HCT116 (cell line): ENCODE measurements at regions not wholly inside any gene's neighbourhood (a gene's known extent, or its start where the extent isn't known, plus 50 kb on each side); places are given as distances from the start of the nearest gene placed in this dataset.

Experiments used
- ATAC-seq: fragments of 200-7000 bp; cut with Tn5 transposase; 2 replicates; pipeline ENCODE4 v1.9.1; 2020; ENCODE audit warnings: mild to moderate bottlenecking, moderate library complexity
- BruUV-seq: library from RNA; stranded (reverse); fragments of 400-500 nt; replicated peaks from 2 replicates; lab custom pipeline; 2021; lab: Mats Ljungman, UMichigan
- CTCF ChIA-PET: fragments of 300-600 bp; sonication (Branson Sonifier 250); formaldehyde crosslinking; loops from one replicate; lab custom pipeline; 2021; ENCODE audit warnings: antibody characterized with exemption; lab: Charles Lee
- POLR2A ChIA-PET: fragments of 300-600, 350-600 bp; sonication (Branson Sonifier 250); formaldehyde crosslinking; loops from one replicate; lab custom pipeline; 2021; ENCODE audit warnings: antibody characterized with exemption; lab: Charles Lee
- RAD21 ChIA-PET, 2 experiments: fragments of 300-600 bp; sonication (Branson Sonifier 250); formaldehyde crosslinking; loops; one replicate each; lab custom pipeline; 2023; ENCODE audit warnings: low total read pairs in 2 of 2; ENCODE audit not compliant: uncharacterized antibody in 2 of 2, unreplicated experiment in 2 of 2, low non-redundant PET in 1 of 2; lab: Charles Lee
- DNase-seq: peaks from one replicate; pipeline ENCODE4 v3.0.0-alpha.2; 2010; ENCODE audit warnings: low read depth, low spot score
- H2AFZ ChIP-seq: fragments of 200-600 bp; shearing (Covaris generic), sonication (generic); 2 replicates; pipeline ENCODE4 v1.6.1; 2017; ENCODE audit warnings: low read depth, mixed run types, mixed read lengths, antibody characterized with exemption, low read length; ENCODE audit not compliant: poor library complexity, severe bottlenecking
- H3K27ac ChIP-seq: 2 replicates; pipeline ENCODE4 v1.5.1; 2012; ENCODE audit warnings: low read depth, low read length
- H3K27me3 ChIP-seq: fragments of 200-600 bp; sonication (generic); 2 replicates; pipeline ENCODE4 v1.6.1; 2016; ENCODE audit warnings: mixed run types, low read length, mixed read lengths; ENCODE audit not compliant: insufficient read depth
- H3K36me3 ChIP-seq, 2 experiments: fragments of 200-500 bp in 1 of 2; fragments of 200-600 bp in 1 of 2; sonication (Bioruptor generic) in 1 of 2; sonication (generic) in 1 of 2; 2 replicates each; pipeline versions ENCODE4 v1.5.1 to v1.6.1; 2014 to 2016; ENCODE audit warnings: low read length in 2 of 2, inconsistent platforms in 1 of 2, mixed read lengths in 1 of 2, mixed run types in 1 of 2; ENCODE audit not compliant: insufficient read depth in 2 of 2, control insufficient read depth in 1 of 2
- H3K4me1 ChIP-seq, 2 experiments: fragments of 200-600 bp in 1 of 2; sonication (generic) in 1 of 2; 2 replicates each; pipeline versions ENCODE4 v1.5.1 to v1.6.1; 2012 to 2017; ENCODE audit warnings: low read length in 2 of 2, inconsistent platforms in 1 of 2, mild to moderate bottlenecking in 1 of 2, mixed read lengths in 1 of 2, mixed run types in 1 of 2, moderate library complexity in 1 of 2; ENCODE audit not compliant: insufficient read depth in 2 of 2, control insufficient read depth in 1 of 2
- H3K4me2 ChIP-seq: fragments of 200-600 bp; sonication (generic); 2 replicates; pipeline ENCODE4 v1.6.1; 2017; ENCODE audit warnings: mixed run types, low read length, mixed read lengths
- H3K4me3 ChIP-seq, 2 experiments: fragments of 200-600 bp in 1 of 2; sonication (generic) in 1 of 2; replicated peaks in 1 of 2; 2 replicates each; pipeline ENCODE4 v1.5.1; 2011 to 2016; ENCODE audit warnings: low read length in 2 of 2, control low read depth in 1 of 2, low read depth in 1 of 2, mild to moderate bottlenecking in 1 of 2, mixed read lengths in 1 of 2, mixed run types in 1 of 2
- H3K79me2 ChIP-seq: fragments of 200-600 bp; sonication (generic); 2 replicates; pipeline ENCODE4 v1.6.1; 2017; ENCODE audit warnings: mild to moderate bottlenecking, mixed run types, low read length, moderate library complexity, mixed read lengths; ENCODE audit not compliant: insufficient read depth
- H3K9ac ChIP-seq: fragments of 200-600 bp; sonication (generic); 2 replicates; pipeline ENCODE4 v1.6.1; 2016; ENCODE audit warnings: low read length, mixed read lengths
- H3K9me2 ChIP-seq: fragments of 200-600 bp; sonication (generic), shearing (Covaris generic); 2 replicates; pipeline ENCODE4 v1.6.1; 2017; ENCODE audit warnings: mixed run types, mild to moderate bottlenecking, moderate library complexity; ENCODE audit not compliant: insufficient read depth
- H3K9me3 ChIP-seq, 2 experiments: fragments of 200-500 bp in 1 of 2; fragments of 200-600 bp in 1 of 2; sonication (Bioruptor generic) in 1 of 2; sonication (generic) in 1 of 2; 2 replicates each; pipeline ENCODE4 v1.6.1; 2014 to 2017; ENCODE audit warnings: low read length in 2 of 2, mixed read lengths in 2 of 2, inconsistent platforms in 1 of 2, low read depth in 1 of 2, mild to moderate bottlenecking in 1 of 2, mixed run types in 1 of 2, moderate library complexity in 1 of 2; ENCODE audit not compliant: control insufficient read depth in 1 of 2, insufficient read depth in 1 of 2
- H4K20me1 ChIP-seq: fragments of 200-600 bp; sonication (generic), shearing (Covaris generic); 2 replicates; pipeline ENCODE4 v1.6.1; 2017; ENCODE audit warnings: mixed run types, mild to moderate bottlenecking, moderate library complexity; ENCODE audit not compliant: insufficient read depth
- CBX3 ChIP-seq: IDR thresholded peaks from 2 replicates; pipeline ENCODE4 v1.6.1; 2012; ENCODE audit warnings: low read depth
- CEBPB ChIP-seq: IDR thresholded peaks from 2 replicates; pipeline ENCODE4 v1.6.1; 2012; ENCODE audit warnings: low read depth
- EGR1 ChIP-seq: IDR thresholded peaks from 2 replicates; pipeline ENCODE4 v1.6.1; 2012; ENCODE audit warnings: low read depth
- EZH2 ChIP-seq: fragments of 200-600 bp; sonication (generic); IDR thresholded peaks from 2 replicates; pipeline ENCODE4 v1.6.1; 2017; ENCODE audit warnings: antibody characterized with exemption, mixed run types
- EZH2phosphoT487 ChIP-seq: fragments of 200-600 bp; IDR thresholded peaks from 2 replicates; pipeline ENCODE4 v1.6.1; 2018; ENCODE audit warnings: antibody characterized with exemption, borderline replicate concordance
- FOSL1 ChIP-seq: IDR thresholded peaks from 2 replicates; pipeline ENCODE4 v1.6.1; 2012; ENCODE audit warnings: low read depth
- JUND ChIP-seq: IDR thresholded peaks from 2 replicates; pipeline ENCODE4 v1.6.1; 2012
- REST ChIP-seq: IDR thresholded peaks from 2 replicates; pipeline ENCODE4 v1.6.1; 2012; ENCODE audit warnings: low read depth
- SP1 ChIP-seq: IDR thresholded peaks from 2 replicates; pipeline ENCODE4 v1.6.1; 2012; ENCODE audit warnings: low read depth
- ZFX ChIP-seq: fragments of 450-650 bp; IDR thresholded peaks from 2 replicates; pipeline ENCODE4 v1.6.1; 2017
- ZNF274 ChIP-seq: fragments of 200-500 bp; sonication (Bioruptor generic); IDR thresholded peaks from 2 replicates; pipeline ENCODE4 v1.6.1; 2014; ENCODE audit warnings: mild to moderate bottlenecking, low read depth, low read length, inconsistent platforms
- intact Hi-C: fragments of 100-400 bp; cut with micrococcal nuclease; formaldehyde crosslinking; loops from 2 replicates; pipeline ENCODE4 v1.10.0; 2022
- TF ChIP-seq, protein P1 (sequence below): IDR thresholded peaks from 2 replicates; pipeline ENCODE4 v1.6.1; 2011; ENCODE audit warnings: mild to moderate bottlenecking, low read length, moderate library complexity; ENCODE audit not compliant: insufficient replicate concordance; ENCODE audit errors: extremely low read depth
- TF ChIP-seq, protein P2 (sequence below): IDR thresholded peaks from 2 replicates; pipeline ENCODE4 v1.6.1; 2012

DNA sequence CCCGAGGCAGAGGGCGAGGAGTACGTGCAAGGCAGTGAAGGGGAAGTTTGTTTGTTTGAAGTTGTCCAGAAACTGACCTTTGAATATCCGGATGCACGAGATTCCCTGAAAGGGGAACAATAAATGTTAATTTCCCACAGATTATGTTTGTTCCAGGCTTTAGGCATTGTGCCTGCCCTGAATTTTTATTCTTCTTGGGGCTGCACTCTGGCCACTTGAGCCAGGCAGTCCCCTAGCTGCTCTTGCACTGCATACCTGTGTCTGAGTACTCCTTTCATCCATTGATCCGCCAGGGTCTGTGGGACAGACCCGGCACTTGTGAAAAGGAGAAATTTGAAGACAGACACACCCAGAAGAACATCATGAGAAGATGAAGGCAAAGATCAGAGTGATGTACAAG lies 343.5 kb upstream of the FOXK1 start:
- BruUV-seq: no TSS peak
- H3K9ac ChIP-seq: no peak overlapping the region
- ChIA-PET RAD21 (no interaction called here), POLR2A (no interaction called here), CTCF (no interaction called here)
- no peaks in the 10 kb centered on the region for H3K4me1 ChIP-seq
- intact Hi-C loops: no loop called here
- no peaks in the 10 kb centered on the region for H3K27me3 ChIP-seq
- no peak overlapping the region for H3K4me3 ChIP-seq
- H4K20me1 ChIP-seq: no peaks in the 10 kb centered on the region
- no peaks in the 10 kb centered on the region for H3K79me2 ChIP-seq
- H3K4me2 ChIP-seq: no peak overlapping the region
- DNase-seq: no peak
- no peaks in the 10 kb centered on the region for H3K9me3 ChIP-seq
- TF ChIP-seq EZH2phosphoT487: no peak
- H2AFZ ChIP-seq: no peak overlapping the region
- no peaks in the 10 kb centered on the region for H3K9me2 ChIP-seq
- no peaks in the 10 kb centered on the region for H3K36me3 ChIP-seq
- H3K27ac ChIP-seq: no peak overlapping the region
- no peak for ATAC-seq

GRCh38 chr7:4343272-4344247 lies 338.5 kb upstream of the FOXK1 start:
- no peaks in the 10 kb centered on the region for H3K27me3 ChIP-seq
- no peaks in the 10 kb centered on the region for H4K20me1 ChIP-seq
- TF ChIP-seq ZNF274: no peak
- no peak for TF ChIP-seq REST
- no peak for TF ChIP-seq ZFX
- TF ChIP-seq CBX3: no peak
- TF ChIP-seq FOSL1: no peak
- TF ChIP-seq SP1: no peak
- no peak for TF ChIP-seq JUND
- TF ChIP-seq CEBPB: no peak
- TF ChIP-seq, protein P1, sequence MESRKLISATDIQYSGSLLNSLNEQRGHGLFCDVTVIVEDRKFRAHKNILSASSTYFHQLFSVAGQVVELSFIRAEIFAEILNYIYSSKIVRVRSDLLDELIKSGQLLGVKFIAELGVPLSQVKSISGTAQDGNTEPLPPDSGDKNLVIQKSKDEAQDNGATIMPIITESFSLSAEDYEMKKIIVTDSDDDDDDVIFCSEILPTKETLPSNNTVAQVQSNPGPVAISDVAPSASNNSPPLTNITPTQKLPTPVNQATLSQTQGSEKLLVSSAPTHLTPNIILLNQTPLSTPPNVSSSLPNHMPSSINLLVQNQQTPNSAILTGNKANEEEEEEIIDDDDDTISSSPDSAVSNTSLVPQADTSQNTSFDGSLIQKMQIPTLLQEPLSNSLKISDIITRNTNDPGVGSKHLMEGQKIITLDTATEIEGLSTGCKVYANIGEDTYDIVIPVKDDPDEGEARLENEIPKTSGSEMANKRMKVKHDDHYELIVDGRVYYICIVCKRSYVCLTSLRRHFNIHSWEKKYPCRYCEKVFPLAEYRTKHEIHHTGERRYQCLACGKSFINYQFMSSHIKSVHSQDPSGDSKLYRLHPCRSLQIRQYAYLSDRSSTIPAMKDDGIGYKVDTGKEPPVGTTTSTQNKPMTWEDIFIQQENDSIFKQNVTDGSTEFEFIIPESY: no peak
- TF ChIP-seq EZH2phosphoT487: no peak
- no peak for TF ChIP-seq EZH2
- TF ChIP-seq, protein P2, sequence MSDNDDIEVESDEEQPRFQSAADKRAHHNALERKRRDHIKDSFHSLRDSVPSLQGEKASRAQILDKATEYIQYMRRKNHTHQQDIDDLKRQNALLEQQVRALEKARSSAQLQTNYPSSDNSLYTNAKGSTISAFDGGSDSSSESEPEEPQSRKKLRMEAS: no peak
- no peak for TF ChIP-seq EGR1
- H3K9me2 ChIP-seq: no peaks in the 10 kb centered on the region
- no TSS peak for BruUV-seq
- H3K4me3 ChIP-seq: no peak overlapping the region
- no peaks in the 10 kb centered on the region for H3K4me1 ChIP-seq
- DNase-seq: no peak
- no peak overlapping the region for H3K4me2 ChIP-seq
- H2AFZ ChIP-seq: no peak overlapping the region
- no peaks in the 10 kb centered on the region for H3K9me3 ChIP-seq
- no peaks in the 10 kb centered on the region for H3K79me2 ChIP-seq
- H3K27ac ChIP-seq: no peak overlapping the region
- H3K9ac ChIP-seq: no peak overlapping the region
- no peaks in the 10 kb centered on the region for H3K36me3 ChIP-seq
- POLR2A ChIA-PET: no interaction called here
- ATAC-seq: no peak
- CTCF ChIA-PET: no interaction called here
- intact Hi-C loops: no loop called here
- RAD21 ChIA-PET: no interaction called here
